HG02571 (cell line): ENCODE measurements at regions not wholly inside any gene's neighbourhood (a gene's known extent, or its start where the extent isn't known, plus 50 kb on each side); places are given as distances from the start of the nearest gene placed in this dataset.

ENCODE experiments used
- ATAC-seq: cut with Tn5 transposase; IDR thresholded peaks from one replicate; pipeline ENCODE4 v1.9.1; 2021; ENCODE audit warnings: mild to moderate bottlenecking, moderate library complexity; ENCODE audit not compliant: unreplicated experiment

GRCh38 chr14:101379842-101380241 lies 181.5 kb upstream of the DIO3 start:
- ATAC-seq: no peak

- no peak for ATAC-seq
Observed at GRCh38 chr14:101380512-101380911, 180.8 kb upstream of the DIO3 start.

- ATAC-seq: no peak
Observed at GRCh38 chr14:101380940-101381339, 180.4 kb upstream of the DIO3 start.

- no peak for ATAC-seq
Observed at GRCh38 chr14:101383737-101384338, 177.5 kb upstream of the DIO3 start.

- no peak for ATAC-seq
Observed at GRCh38 chr14:101394374-101394773, 166.9 kb upstream of the DIO3 start.

- ATAC-seq: no peak
Observed at GRCh38 chr14:101395779-101396178, 165.5 kb upstream of the DIO3 start.

- no peak for ATAC-seq
Observed at GRCh38 chr14:101397206-101397605, 164.1 kb upstream of the DIO3 start.

- ATAC-seq: no peak
Observed at GRCh38 chr14:101398011-101398410, 163.3 kb upstream of the DIO3 start.

GRCh38 chr14:101399737-101400517 lies 161.4 kb upstream of the DIO3 start:
- ATAC-seq: no peak

- ATAC-seq: no peak
Observed at GRCh38 chr14:101400830-101401229, 160.5 kb upstream of the DIO3 start.

- no peak for ATAC-seq
Observed at GRCh38 chr14:101402936-101403660, 158.2 kb upstream of the DIO3 start.

GRCh38 chr14:101404426-101405170 lies 156.7 kb upstream of the DIO3 start:
- ATAC-seq: no peak

- no peak for ATAC-seq
Observed at GRCh38 chr14:101405171-101405883, 156.0 kb upstream of the DIO3 start.

- ATAC-seq: no peak
Observed at GRCh38 chr14:101406921-101407320, 154.4 kb upstream of the DIO3 start.

- ATAC-seq: no peak
Observed at GRCh38 chr14:101407328-101407727, 154.0 kb upstream of the DIO3 start.

- ATAC-seq: no peak
Observed at GRCh38 chr14:101408077-101408831, 153.0 kb upstream of the DIO3 start.

- no peak for ATAC-seq
Observed at GRCh38 chr14:101409006-101409543, 152.2 kb upstream of the DIO3 start.

GRCh38 chr14:101410126-101410525 lies 151.2 kb upstream of the DIO3 start:
- ATAC-seq: no peak

- no peak for ATAC-seq
Observed at GRCh38 chr14:101411151-101411550, 150.1 kb upstream of the DIO3 start.

GRCh38 chr14:101411779-101412178 lies 149.5 kb upstream of the DIO3 start:
- ATAC-seq: no peak
